ENCODE measurements at regions not wholly inside any gene's neighbourhood (a gene's known extent, or its start where the extent isn't known, plus 50 kb on each side); places are given as distances from the start of the nearest gene placed in this dataset.
"Not testable (repeated sequence)": the region's sequence is repeated elsewhere in the genome, so short reads cannot be mapped to it uniquely, and the experiment has no call there.

DNA sequence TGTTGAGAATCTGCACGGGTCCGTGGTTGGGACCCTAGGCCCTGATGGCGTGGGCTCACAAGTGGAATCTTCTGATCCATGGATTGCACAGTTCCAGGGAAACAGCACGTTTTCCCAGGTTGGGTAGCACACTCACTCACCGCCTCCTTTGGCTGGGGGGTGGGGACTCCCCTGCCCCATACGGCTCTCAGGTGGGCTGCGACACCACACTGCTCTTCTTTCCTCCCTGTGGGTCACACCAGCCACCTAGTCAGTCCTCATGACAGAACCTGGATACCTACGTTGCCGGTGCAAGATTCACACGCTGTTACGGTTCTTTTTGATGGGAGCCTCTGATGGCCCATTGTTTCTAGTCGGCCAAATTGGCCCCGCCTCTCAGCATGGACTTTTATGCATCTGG, 312.0 kb downstream of the MMUT start:
- H3K4me1 ChIP-seq (ENCODE audit: control insufficient read depth in 5 of 5, insufficient read depth in 5 of 5, low read length in 5 of 5) = no peaks in the 10 kb centered on the region
- no peaks in the 10 kb centered on the region for H3K27me3 ChIP-seq (ENCODE audit: control insufficient read depth in 5 of 5, insufficient read depth in 4 of 5, low read length in 5 of 5)
- H3K4me3 ChIP-seq (ENCODE audit: low read depth in 1 of 5, low read length in 5 of 5) = no peak overlapping the region
- H3K27ac ChIP-seq (ENCODE audit: low read depth, low read length) = no peak overlapping the region
- H3K9ac ChIP-seq (ENCODE audit: low read length in 5 of 5) = no peak overlapping the region
- no peaks in the 10 kb centered on the region for H3K36me3 ChIP-seq (ENCODE audit: control insufficient read depth in 5 of 5, insufficient read depth in 5 of 5, low read length in 5 of 5)
- peaks cover 0 to 9% (median 0%) of the 10 kb centered on the region in 5 donors for H3K9me3 ChIP-seq (ENCODE audit: control insufficient read depth in 5 of 5, low read length in 5 of 5)

DNA sequence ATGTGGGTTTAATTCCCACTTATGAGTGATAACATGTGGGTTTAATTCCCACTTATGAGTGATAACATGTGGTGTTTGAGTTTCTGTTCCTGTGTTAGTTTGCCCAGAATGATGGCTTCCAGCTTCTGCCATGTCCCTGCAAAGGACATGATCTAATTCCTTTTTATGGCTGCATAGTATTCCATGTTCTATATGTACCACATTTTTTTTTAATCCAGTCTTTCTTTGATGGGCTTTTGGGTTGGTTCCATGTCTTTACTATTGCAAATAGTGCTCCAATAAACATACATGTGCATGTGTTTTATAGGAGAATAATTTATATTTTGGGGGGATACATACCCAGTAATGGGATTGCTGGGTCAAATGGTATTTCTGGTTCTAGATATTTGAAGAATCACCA, 317.8 kb downstream of the MMUT start:
- Histone ChIP-seq H3K4me1 (ENCODE audit: control insufficient read depth in 5 of 5, insufficient read depth in 5 of 5, low read length in 5 of 5) (no peaks in the 10 kb centered on the region), H3K36me3 (ENCODE audit: control insufficient read depth in 5 of 5, insufficient read depth in 5 of 5, low read length in 5 of 5) (no peaks in the 10 kb centered on the region), H3K4me3 (ENCODE audit: low read depth in 1 of 5, low read length in 5 of 5) (no peak overlapping the region), H3K9me3 (ENCODE audit: control insufficient read depth in 5 of 5, low read length in 5 of 5) (no peaks in the 10 kb centered on the region), H3K9ac (ENCODE audit: low read length in 5 of 5) (no peak overlapping the region), H3K27ac (ENCODE audit: low read depth, low read length) (no peak overlapping the region), H3K27me3 (ENCODE audit: control insufficient read depth in 5 of 5, insufficient read depth in 4 of 5, low read length in 5 of 5) (no peaks in the 10 kb centered on the region)

DNA sequence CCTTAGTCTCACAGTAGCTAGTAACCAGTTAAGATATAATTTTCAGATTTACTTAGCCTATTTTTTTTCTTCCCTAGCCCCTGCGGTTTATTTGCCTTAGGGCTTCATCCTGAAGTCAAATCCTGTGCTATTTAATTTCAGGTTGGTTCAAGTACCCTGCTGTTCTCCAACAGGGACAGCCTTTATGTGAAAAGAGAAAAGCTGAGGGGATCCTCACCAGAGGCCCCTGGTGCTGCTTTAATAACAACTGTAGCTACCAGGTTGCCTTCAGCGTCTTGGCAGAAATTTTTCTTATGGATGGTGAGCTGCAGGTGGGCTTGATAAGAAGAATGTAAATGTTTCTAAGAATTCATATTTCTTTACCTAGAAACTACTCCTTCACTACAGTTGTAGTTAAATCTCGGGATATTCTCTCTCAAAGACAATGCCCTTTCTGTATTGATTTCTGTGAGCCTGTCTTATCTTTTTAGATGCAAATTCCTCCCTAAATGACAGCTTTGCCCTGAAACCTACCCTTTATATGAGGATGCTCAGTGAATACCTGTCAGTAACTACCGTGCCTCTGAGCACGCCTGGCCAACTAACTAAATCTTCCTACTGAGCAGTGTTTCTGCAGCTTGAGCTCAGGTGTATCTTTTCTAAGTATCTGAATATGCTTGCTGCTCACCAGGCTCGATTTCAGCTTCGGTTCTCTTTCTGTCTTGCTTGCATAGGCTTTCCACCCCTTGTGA, 320.5 kb downstream of the MMUT start:
- Histone ChIP-seq H3K9me3 (ENCODE audit: control insufficient read depth in 5 of 5, low read length in 5 of 5) (no peaks in the 10 kb centered on the region), H3K36me3 (ENCODE audit: control insufficient read depth in 5 of 5, insufficient read depth in 5 of 5, low read length in 5 of 5) (no peaks in the 10 kb centered on the region), H3K9ac (ENCODE audit: low read length in 5 of 5) (no peak overlapping the region), H3K27me3 (ENCODE audit: control insufficient read depth in 5 of 5, insufficient read depth in 4 of 5, low read length in 5 of 5) (no peaks in the 10 kb centered on the region), H3K4me1 (ENCODE audit: control insufficient read depth in 5 of 5, insufficient read depth in 5 of 5, low read length in 5 of 5) (no peaks in the 10 kb centered on the region), H3K4me3 (ENCODE audit: low read depth in 1 of 5, low read length in 5 of 5) (no peak overlapping the region), H3K27ac (ENCODE audit: low read depth, low read length) (no peak overlapping the region)

DNA sequence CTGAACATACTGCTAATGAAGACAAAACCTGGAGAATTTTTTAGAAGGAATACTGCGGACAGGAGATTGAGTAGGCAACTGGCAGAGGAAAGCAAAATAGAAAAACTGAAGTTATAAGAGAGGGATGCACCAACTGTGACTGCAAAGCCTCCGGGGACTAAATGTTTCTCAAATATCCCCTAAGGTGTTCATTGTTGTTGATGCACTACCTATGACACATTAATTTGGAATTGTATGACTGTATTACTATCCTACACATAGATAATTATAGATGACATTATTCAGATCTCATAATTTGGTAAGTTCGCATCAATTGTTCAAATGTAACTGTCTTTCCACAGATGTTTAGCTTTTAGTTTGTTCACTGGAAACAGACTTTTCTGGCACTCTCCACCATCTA, 341.1 kb downstream of the MMUT start:
- Histone ChIP-seq H3K4me3 (ENCODE audit: low read depth in 1 of 5, low read length in 5 of 5) (no peak overlapping the region), H3K9ac (ENCODE audit: low read length in 5 of 5) (no peak overlapping the region), H3K9me3 (ENCODE audit: control insufficient read depth in 5 of 5, low read length in 5 of 5) (no peaks in the 10 kb centered on the region), H3K36me3 (ENCODE audit: control insufficient read depth in 5 of 5, insufficient read depth in 5 of 5, low read length in 5 of 5) (no peaks in the 10 kb centered on the region), H3K27me3 (ENCODE audit: control insufficient read depth in 5 of 5, insufficient read depth in 4 of 5, low read length in 5 of 5) (no peaks in the 10 kb centered on the region), H3K27ac (ENCODE audit: low read depth, low read length) (no peak overlapping the region), H3K4me1 (ENCODE audit: control insufficient read depth in 5 of 5, insufficient read depth in 5 of 5, low read length in 5 of 5) (no peaks in the 10 kb centered on the region)

DNA sequence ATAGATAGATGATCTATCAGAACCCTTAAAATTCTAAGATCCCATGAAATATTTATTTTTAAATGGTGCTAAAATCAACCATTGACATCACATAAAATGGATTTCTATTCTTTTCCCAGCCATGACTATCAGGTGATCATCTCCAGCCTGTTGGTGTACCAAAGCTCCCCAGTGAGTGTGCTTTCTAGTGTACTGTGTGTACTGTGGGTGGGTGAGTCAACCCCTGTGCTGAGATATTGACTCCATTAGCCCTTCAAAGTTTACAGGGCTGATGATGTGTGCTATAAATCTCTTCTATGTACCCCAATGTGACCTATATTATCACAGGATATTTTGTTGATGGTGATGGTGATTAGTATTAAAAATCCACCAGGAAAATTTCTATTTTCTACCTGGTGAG, 344.6 kb downstream of the MMUT start:
- Histone ChIP-seq H3K9ac (ENCODE audit: low read length in 5 of 5) (no peak overlapping the region), H3K27ac (ENCODE audit: low read depth, low read length) (no peak overlapping the region), H3K9me3 (ENCODE audit: control insufficient read depth in 5 of 5, low read length in 5 of 5) (no peaks in the 10 kb centered on the region), H3K36me3 (ENCODE audit: control insufficient read depth in 5 of 5, insufficient read depth in 5 of 5, low read length in 5 of 5) (no peaks in the 10 kb centered on the region), H3K4me1 (ENCODE audit: control insufficient read depth in 5 of 5, insufficient read depth in 5 of 5, low read length in 5 of 5) (no peaks in the 10 kb centered on the region), H3K27me3 (ENCODE audit: control insufficient read depth in 5 of 5, insufficient read depth in 4 of 5, low read length in 5 of 5) (no peaks in the 10 kb centered on the region), H3K4me3 (ENCODE audit: low read depth in 1 of 5, low read length in 5 of 5) (no peak overlapping the region)

DNA sequence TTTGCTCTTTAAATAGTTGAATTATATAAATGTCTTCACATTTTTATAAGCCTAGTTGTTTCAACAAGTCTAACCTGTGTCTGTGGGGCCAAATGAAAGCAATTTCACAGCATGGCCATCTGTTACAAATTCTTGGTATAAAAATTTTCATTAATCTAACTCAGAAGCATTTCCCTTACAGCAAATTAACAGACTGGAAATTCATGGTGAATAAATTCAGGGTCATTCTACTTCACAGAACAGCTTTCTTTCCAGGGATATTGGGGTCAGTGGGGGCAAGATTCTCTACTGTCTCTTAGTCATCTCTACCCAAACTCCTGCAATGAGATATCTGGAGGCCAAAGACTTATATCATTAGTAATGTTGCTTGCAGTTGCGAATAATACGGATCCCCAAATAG, 352.1 kb downstream of the MMUT start:
- H3K4me3 ChIP-seq (ENCODE audit: low read depth in 1 of 5, low read length in 5 of 5) = no peak overlapping the region
- H3K9me3 ChIP-seq (ENCODE audit: control insufficient read depth in 5 of 5, low read length in 5 of 5) = no peaks in the 10 kb centered on the region
- no peak overlapping the region for H3K27ac ChIP-seq (ENCODE audit: low read depth, low read length)
- H3K9ac ChIP-seq (ENCODE audit: low read length in 5 of 5) = no peak overlapping the region
- no peaks in the 10 kb centered on the region for H3K27me3 ChIP-seq (ENCODE audit: control insufficient read depth in 5 of 5, insufficient read depth in 4 of 5, low read length in 5 of 5)
- no peaks in the 10 kb centered on the region for H3K4me1 ChIP-seq (ENCODE audit: control insufficient read depth in 5 of 5, insufficient read depth in 5 of 5, low read length in 5 of 5)
- H3K36me3 ChIP-seq (ENCODE audit: control insufficient read depth in 5 of 5, insufficient read depth in 5 of 5, low read length in 5 of 5) = no peaks in the 10 kb centered on the region

DNA sequence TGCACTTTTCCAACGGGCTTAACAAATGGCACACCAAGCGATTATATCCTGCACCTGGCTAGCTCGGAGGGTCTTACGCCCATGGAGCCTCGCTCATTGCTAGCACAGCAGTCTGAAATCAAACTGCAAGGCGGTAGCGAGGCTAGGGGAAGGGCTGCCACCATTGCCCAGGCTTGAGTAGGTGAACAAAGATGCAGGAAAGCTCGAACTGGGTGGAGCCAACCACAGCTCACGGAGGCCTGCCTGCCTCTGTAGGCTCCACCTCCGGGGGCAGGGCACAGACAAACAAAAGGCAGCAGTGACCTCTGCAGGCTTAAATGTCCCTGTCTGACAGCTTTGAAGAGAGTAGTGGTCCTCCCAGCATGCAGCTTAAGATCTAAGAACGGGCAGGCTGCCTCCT, 365.4 kb downstream of the MMUT start:
- H3K9me3 ChIP-seq (ENCODE audit: control insufficient read depth in 5 of 5, low read length in 5 of 5); H3K4me1 ChIP-seq (ENCODE audit: control insufficient read depth in 5 of 5, insufficient read depth in 5 of 5, low read length in 5 of 5); H3K27me3 ChIP-seq (ENCODE audit: control insufficient read depth in 5 of 5, insufficient read depth in 4 of 5, low read length in 5 of 5); H3K36me3 ChIP-seq (ENCODE audit: control insufficient read depth in 5 of 5, insufficient read depth in 5 of 5, low read length in 5 of 5); H3K4me3 ChIP-seq (ENCODE audit: low read depth in 1 of 5, low read length in 5 of 5); H3K27ac ChIP-seq (ENCODE audit: low read depth, low read length); H3K9ac ChIP-seq (ENCODE audit: low read length in 5 of 5): not testable (repeated sequence)

DNA sequence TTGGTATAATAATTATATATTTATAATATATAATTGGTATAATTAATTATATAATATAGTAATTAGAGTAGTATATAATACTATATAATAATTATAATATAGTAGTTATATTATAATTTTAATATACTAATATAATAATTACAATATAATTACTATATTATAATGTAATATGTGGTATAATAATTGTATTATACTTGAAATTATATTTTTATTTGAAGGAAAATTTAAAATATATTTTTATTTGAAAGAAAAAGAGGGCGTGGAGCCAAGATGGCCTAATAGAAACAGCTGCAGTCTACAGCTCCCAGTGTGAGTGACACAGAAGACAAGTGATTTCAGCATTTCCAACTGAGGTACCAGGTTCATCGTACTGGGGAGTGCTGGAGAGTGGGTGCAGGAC, 365.9 kb downstream of the MMUT start:
- Histone ChIP-seq H3K9me3 (ENCODE audit: control insufficient read depth in 5 of 5, low read length in 5 of 5) (peaks cover 0 to 6% (median 0%) of the 10 kb centered on the region in 5 donors), H3K27me3 (ENCODE audit: control insufficient read depth in 5 of 5, insufficient read depth in 4 of 5, low read length in 5 of 5) (no peaks in the 10 kb centered on the region), H3K9ac (ENCODE audit: low read length in 5 of 5) (no peak overlapping the region), H3K36me3 (ENCODE audit: control insufficient read depth in 5 of 5, insufficient read depth in 5 of 5, low read length in 5 of 5) (no peaks in the 10 kb centered on the region), H3K27ac (ENCODE audit: low read depth, low read length) (no peak overlapping the region), H3K4me1 (ENCODE audit: control insufficient read depth in 5 of 5, insufficient read depth in 5 of 5, low read length in 5 of 5) (no peaks in the 10 kb centered on the region), H3K4me3 (ENCODE audit: low read depth in 1 of 5, low read length in 5 of 5) (no peak overlapping the region)

DNA sequence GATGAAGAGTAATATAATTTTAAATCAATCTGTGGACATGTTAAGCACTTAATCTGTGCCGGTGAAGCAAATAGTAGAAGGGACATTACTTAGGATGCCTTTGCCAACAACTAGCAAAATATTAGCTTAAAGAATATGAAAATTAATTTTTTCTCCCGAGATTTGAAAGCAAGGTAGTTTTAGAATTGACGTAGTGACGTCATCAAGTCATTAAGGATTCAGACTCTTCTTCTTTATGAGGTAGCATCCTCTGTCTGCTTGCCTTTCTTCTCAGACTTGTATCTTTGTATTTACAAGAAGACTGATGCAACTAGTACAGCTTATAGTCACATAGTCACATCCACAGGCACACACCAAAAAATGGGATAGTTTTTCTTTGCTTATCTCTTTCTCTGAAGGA, 374.4 kb downstream of the MMUT start:
- H3K27ac ChIP-seq (ENCODE audit: low read depth, low read length) = no peak overlapping the region
- H3K9me3 ChIP-seq (ENCODE audit: control insufficient read depth in 5 of 5, low read length in 5 of 5) = peaks cover 0 to 2% (median 0%) of the 10 kb centered on the region in 5 donors
- peaks cover 0 to 2% (median 0%) of the 10 kb centered on the region in 5 donors for H3K4me1 ChIP-seq (ENCODE audit: control insufficient read depth in 5 of 5, insufficient read depth in 5 of 5, low read length in 5 of 5)
- no peak overlapping the region for H3K4me3 ChIP-seq (ENCODE audit: low read depth in 1 of 5, low read length in 5 of 5)
- H3K27me3 ChIP-seq (ENCODE audit: control insufficient read depth in 5 of 5, insufficient read depth in 4 of 5, low read length in 5 of 5) = no peaks in the 10 kb centered on the region
- H3K9ac ChIP-seq (ENCODE audit: low read length in 5 of 5) = no peak overlapping the region
- no peaks in the 10 kb centered on the region for H3K36me3 ChIP-seq (ENCODE audit: control insufficient read depth in 5 of 5, insufficient read depth in 5 of 5, low read length in 5 of 5)

DNA sequence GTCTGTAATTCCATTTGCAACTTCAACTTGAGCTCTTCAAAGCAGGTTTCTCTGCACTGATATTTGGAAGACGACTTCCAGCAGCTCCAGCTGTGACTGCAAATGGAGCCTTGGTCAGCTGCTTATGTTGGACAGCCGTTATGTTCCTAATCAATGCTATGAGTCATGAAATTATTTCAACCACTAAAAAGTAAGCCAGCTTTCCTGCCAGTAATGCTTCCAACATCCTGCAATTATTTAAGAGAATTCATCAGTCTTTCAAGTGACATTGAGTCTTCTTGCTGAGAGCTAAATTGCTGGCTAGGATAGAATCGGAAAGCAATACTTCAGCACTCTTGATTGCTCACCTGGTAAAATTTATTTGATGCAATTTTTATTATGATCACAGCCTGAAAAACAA, 375.7 kb downstream of the MMUT start:
- Histone ChIP-seq H3K4me1 (ENCODE audit: control insufficient read depth in 5 of 5, insufficient read depth in 5 of 5, low read length in 5 of 5) (peaks cover 0 to 2% (median 0%) of the 10 kb centered on the region in 5 donors), H3K9me3 (ENCODE audit: control insufficient read depth in 5 of 5, low read length in 5 of 5) (peaks cover 0 to 4% (median 0%) of the 10 kb centered on the region in 5 donors), H3K9ac (ENCODE audit: low read length in 5 of 5) (no peak overlapping the region), H3K27me3 (ENCODE audit: control insufficient read depth in 5 of 5, insufficient read depth in 4 of 5, low read length in 5 of 5) (no peaks in the 10 kb centered on the region), H3K4me3 (ENCODE audit: low read depth in 1 of 5, low read length in 5 of 5) (no peak overlapping the region), H3K36me3 (ENCODE audit: control insufficient read depth in 5 of 5, insufficient read depth in 5 of 5, low read length in 5 of 5) (no peaks in the 10 kb centered on the region), H3K27ac (ENCODE audit: low read depth, low read length) (no peak overlapping the region)

All from subcutaneous abdominal adipose tissue (tissue), 5 donors.